ENCODE measurements at regions not wholly inside any gene's neighbourhood (a gene's known extent, or its start where the extent isn't known, plus 50 kb on each side); places are given as distances from the start of the nearest gene placed in this dataset.

DNA sequence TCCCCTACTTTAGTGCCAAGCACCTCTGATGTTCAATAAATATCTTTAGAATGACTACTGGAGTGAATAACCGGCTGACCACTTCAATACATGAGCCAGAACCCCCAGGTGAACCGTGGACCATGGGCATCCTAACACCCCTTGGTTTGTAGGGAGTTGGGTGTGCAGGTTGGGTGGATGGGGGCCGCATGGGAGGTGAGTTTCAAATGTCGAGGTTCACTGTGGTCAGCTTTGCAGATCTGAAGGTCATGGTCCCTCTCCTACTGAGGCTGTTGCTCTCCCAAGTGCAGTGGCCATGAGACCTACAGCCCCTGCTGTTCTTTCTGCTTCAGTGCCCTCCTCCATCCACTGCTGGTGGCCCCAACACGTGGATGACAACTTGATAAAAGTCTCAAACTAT is 178.0 kb upstream of the MKI67 start:
- H3K9me3 Mint-ChIP-seq: peaks cover 14 to 26% of the 10 kb centered on the region in 2 donors
- ATAC-seq (replicated peaks) (no peak), DNase-seq (no peak)
- no peaks in the 10 kb centered on the region for H3K4me1 Mint-ChIP-seq
- no peak overlapping the region for H3K4me3 Mint-ChIP-seq
- no peak overlapping the region for H3K27ac Mint-ChIP-seq
- peaks cover 8 to 9% of the 10 kb centered on the region in 2 donors for H3K27me3 Mint-ChIP-seq
- H3K36me3 Mint-ChIP-seq: peaks cover 0 to 4% of the 10 kb centered on the region in 2 donors

- DNase-seq (no peak), ATAC-seq (replicated peaks) (no peak)
- H3K36me3 Mint-ChIP-seq: peaks cover 0 to 4% of the 10 kb centered on the region in 2 donors
- H3K4me1 Mint-ChIP-seq: no peaks in the 10 kb centered on the region
- H3K4me3 Mint-ChIP-seq: no peak overlapping the region
- no peak overlapping the region for H3K27ac Mint-ChIP-seq
- no peaks in the 10 kb centered on the region for H3K27me3 Mint-ChIP-seq
- H3K9me3 Mint-ChIP-seq: peaks cover 10 to 15% of the 10 kb centered on the region in 2 donors
These were observed 179.6 kb upstream of the MKI67 start for GRCh38 chr10:128305601-128306345.

DNA sequence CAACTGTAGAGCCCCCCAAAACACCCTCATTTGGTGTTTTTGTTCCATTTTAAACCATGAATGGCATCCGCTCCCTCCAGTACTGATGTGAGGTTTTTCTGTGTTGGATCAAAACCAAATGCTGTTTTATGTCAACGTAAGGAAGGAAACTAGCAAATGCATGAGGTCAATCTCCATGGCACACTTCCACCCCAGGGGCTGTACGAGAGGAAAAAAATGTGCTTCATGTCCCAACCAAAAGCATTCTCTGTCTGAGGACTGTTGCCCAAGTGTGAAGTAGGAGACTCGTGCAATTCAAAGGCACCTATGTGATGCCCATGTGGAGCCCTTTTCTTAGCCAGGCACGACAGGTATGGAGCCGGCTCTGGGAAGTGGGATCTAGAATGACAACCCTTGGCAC is 180.3 kb upstream of the MKI67 start:
- H3K9me3 Mint-ChIP-seq: peaks cover 6 to 7% of the 10 kb centered on the region in 2 donors
- ATAC-seq (replicated peaks): no peak
- H3K27ac Mint-ChIP-seq: no peak overlapping the region
- H3K27me3 Mint-ChIP-seq: no peaks in the 10 kb centered on the region
- no peak for DNase-seq
- H3K4me1 Mint-ChIP-seq: no peaks in the 10 kb centered on the region
- H3K4me3 Mint-ChIP-seq: no peak overlapping the region
- H3K36me3 Mint-ChIP-seq: peaks cover 0 to 3% of the 10 kb centered on the region in 2 donors

- Mint-ChIP-seq H3K27me3 (no peaks in the 10 kb centered on the region), H3K4me1 (no peaks in the 10 kb centered on the region), H3K27ac (no peak overlapping the region), H3K4me3 (no peak overlapping the region), H3K36me3 (no peaks in the 10 kb centered on the region), H3K9me3 (peaks cover 3% of the 10 kb centered on the region in 2 donors)
- DNase-seq: no peak
- ATAC-seq (replicated peaks): no peak
These were observed 180.7 kb upstream of the MKI67 start for GRCh38 chr10:128306966-128307365.

GRCh38 chr10:128307820-128308219 is 181.6 kb upstream of the MKI67 start:
- H3K27me3 Mint-ChIP-seq: no peaks in the 10 kb centered on the region

GRCh38 chr10:128310971-128311658 is 184.9 kb upstream of the MKI67 start:
- no peaks in the 10 kb centered on the region for H3K27me3 Mint-ChIP-seq
- H3K4me1 Mint-ChIP-seq: no peaks in the 10 kb centered on the region
- no peak overlapping the region for H3K4me3 Mint-ChIP-seq
- H3K36me3 Mint-ChIP-seq: no peaks in the 10 kb centered on the region
- no peak overlapping the region for H3K27ac Mint-ChIP-seq
- ATAC-seq (replicated peaks): no peak
- H3K9me3 Mint-ChIP-seq: no peaks in the 10 kb centered on the region
- no peak for DNase-seq

More at GRCh38 chr10:128307820-128308219, 181.6 kb upstream of the MKI67 start:
- H3K4me1 Mint-ChIP-seq: no peaks in the 10 kb centered on the region
- H3K4me3 Mint-ChIP-seq: no peak overlapping the region
- DNase-seq: no peak
- no peaks in the 10 kb centered on the region for H3K36me3 Mint-ChIP-seq
- H3K27ac Mint-ChIP-seq: no peak overlapping the region
- peaks cover 3% of the 10 kb centered on the region in 2 donors for H3K9me3 Mint-ChIP-seq
- no peak for ATAC-seq (replicated peaks)

DNA sequence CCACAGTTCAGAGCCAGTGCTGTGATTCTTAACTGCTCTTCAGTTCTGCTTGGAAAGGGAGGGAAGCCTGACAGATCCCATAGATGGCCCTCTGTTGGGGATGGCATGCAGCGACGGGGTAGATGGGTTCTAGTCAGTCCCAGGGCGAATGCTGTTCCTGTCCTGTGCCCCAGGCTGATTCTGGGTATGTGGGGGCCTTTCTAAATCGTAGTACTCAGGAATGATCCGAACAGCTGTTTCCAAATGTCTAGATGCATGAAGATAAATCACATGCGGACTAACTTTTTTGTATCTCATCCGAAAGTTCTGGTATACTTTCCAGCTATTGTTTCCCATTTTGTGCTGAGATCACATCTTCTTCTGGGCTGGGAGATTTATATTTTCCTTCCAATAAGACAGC is 186.0 kb upstream of the MKI67 start:
- ATAC-seq (replicated peaks): no peak
- H3K4me3 Mint-ChIP-seq: no peak overlapping the region
- H3K27me3 Mint-ChIP-seq: no peaks in the 10 kb centered on the region
- H3K4me1 Mint-ChIP-seq: no peaks in the 10 kb centered on the region
- H3K27ac Mint-ChIP-seq: no peak overlapping the region
- no peaks in the 10 kb centered on the region for H3K36me3 Mint-ChIP-seq
- no peaks in the 10 kb centered on the region for H3K9me3 Mint-ChIP-seq
- no peak for DNase-seq

- ATAC-seq (replicated peaks): no peak
- Mint-ChIP-seq H3K27me3 (no peaks in the 10 kb centered on the region), H3K4me1 (no peaks in the 10 kb centered on the region), H3K9me3 (no peaks in the 10 kb centered on the region), H3K27ac (no peak overlapping the region), H3K36me3 (no peaks in the 10 kb centered on the region), H3K4me3 (no peak overlapping the region)
- DNase-seq: no peak
These were observed 188.5 kb upstream of the MKI67 start for GRCh38 chr10:128314686-128315085.

- DNase-seq (no peak), ATAC-seq (replicated peaks) (no peak)
- no peaks in the 10 kb centered on the region for H3K9me3 Mint-ChIP-seq
These were observed 190.0 kb upstream of the MKI67 start for GRCh38 chr10:128316121-128316726.

GRCh38 chr10:128316925-128317324 is 190.7 kb upstream of the MKI67 start:
- DNase-seq (no peak), ATAC-seq (replicated peaks) (no peak)
- H3K36me3 Mint-ChIP-seq: no peaks in the 10 kb centered on the region
- no peak overlapping the region for H3K27ac Mint-ChIP-seq
- H3K4me1 Mint-ChIP-seq: no peaks in the 10 kb centered on the region
- no peaks in the 10 kb centered on the region for H3K9me3 Mint-ChIP-seq
- peaks cover 0 to 2% of the 10 kb centered on the region in 2 donors for H3K27me3 Mint-ChIP-seq
- no peak overlapping the region for H3K4me3 Mint-ChIP-seq

More at GRCh38 chr10:128316121-128316726, 190.0 kb upstream of the MKI67 start:
- Mint-ChIP-seq H3K4me1 (no peaks in the 10 kb centered on the region), H3K27ac (no peak overlapping the region), H3K36me3 (no peaks in the 10 kb centered on the region), H3K4me3 (no peak overlapping the region), H3K27me3 (no peaks in the 10 kb centered on the region)

DNA sequence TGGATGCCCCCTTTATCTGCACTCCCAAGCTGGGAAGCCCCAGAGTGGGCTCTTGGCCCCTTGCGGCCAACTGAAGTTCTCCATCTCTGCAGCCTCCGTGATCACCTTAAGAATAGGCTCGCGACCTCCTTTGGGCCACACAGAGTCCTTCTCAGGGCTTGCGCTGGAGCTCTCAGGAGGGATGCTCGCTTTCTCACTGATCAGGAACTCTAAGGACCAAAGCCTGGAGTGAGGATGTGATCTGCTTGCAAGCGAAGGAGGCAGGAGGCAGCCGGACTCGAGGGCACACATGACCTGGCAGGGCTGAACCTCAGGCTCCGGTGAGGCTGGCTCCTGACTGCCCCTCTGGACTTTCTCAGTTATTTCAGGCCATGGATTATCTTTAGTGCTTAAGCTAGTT is 192.1 kb upstream of the MKI67 start:
- Mint-ChIP-seq H3K4me1 (no peaks in the 10 kb centered on the region), H3K4me3 (no peak overlapping the region), H3K27ac (no peak overlapping the region), H3K9me3 (no peaks in the 10 kb centered on the region), H3K27me3 (peaks cover 0 to 5% of the 10 kb centered on the region in 2 donors), H3K36me3 (no peaks in the 10 kb centered on the region)
- DNase-seq (no peak), ATAC-seq (replicated peaks) (no peak)

DNA sequence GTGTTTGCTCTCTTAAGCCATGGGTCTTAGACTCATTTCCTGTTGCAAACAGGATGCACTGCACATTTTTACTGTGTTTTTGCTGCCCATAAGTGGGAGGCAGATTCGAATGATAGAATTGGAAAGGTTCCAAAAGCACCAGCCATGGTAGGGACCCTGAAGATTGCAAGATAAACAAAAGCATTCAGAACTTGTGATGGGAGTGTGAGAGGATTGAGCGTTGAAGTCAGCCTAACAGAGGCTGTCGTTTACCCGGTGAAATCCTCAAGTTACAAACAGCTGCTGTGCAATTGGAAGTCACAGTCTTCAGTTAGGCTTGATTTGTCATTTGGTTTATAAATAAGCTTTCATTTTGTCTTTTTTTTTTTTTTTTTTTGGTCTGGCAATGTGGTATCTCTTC is 192.7 kb upstream of the MKI67 start:
- Mint-ChIP-seq H3K9me3 (no peaks in the 10 kb centered on the region), H3K27ac (no peak overlapping the region), H3K4me3 (no peak overlapping the region), H3K4me1 (no peaks in the 10 kb centered on the region), H3K27me3 (peaks cover 0 to 5% of the 10 kb centered on the region in 2 donors), H3K36me3 (no peaks in the 10 kb centered on the region)
- DNase-seq: no peak
- ATAC-seq (replicated peaks): no peak

- Mint-ChIP-seq H3K27me3 (peaks cover 8 to 9% of the 10 kb centered on the region in 2 donors), H3K9me3 (no peaks in the 10 kb centered on the region), H3K4me3 (no peak overlapping the region), H3K4me1 (no peaks in the 10 kb centered on the region), H3K36me3 (peaks cover 0 to 1% of the 10 kb centered on the region in 2 donors), H3K27ac (no peak overlapping the region)
- ATAC-seq (replicated peaks) (no peak), DNase-seq (no peak)
These were observed 195.9 kb upstream of the MKI67 start for GRCh38 chr10:128322106-128322505.

- Mint-ChIP-seq H3K36me3 (peaks cover 0 to 1% of the 10 kb centered on the region in 2 donors), H3K9me3 (no peaks in the 10 kb centered on the region), H3K4me1 (no peaks in the 10 kb centered on the region), H3K27me3 (peaks cover 8 to 14% of the 10 kb centered on the region in 2 donors), H3K27ac (no peak overlapping the region), H3K4me3 (no peak overlapping the region)
- no peak for DNase-seq
- no peak for ATAC-seq (replicated peaks)
These were observed 196.7 kb upstream of the MKI67 start for GRCh38 chr10:128322950-128323349.

Data from stimulated activated naive B cell treated with anti-CD40 and anti-IgM and Interleukin-4, amounts not matched to agents 10 μg/mL and 1 μg/mL and 100 μg/mL, for 72 hours (primary cell).